Tibial nerve (tissue), 4 donors: ENCODE measurements at regions not wholly inside any gene's neighbourhood (a gene's known extent, or its start where the extent isn't known, plus 50 kb on each side); places are given as distances from the start of the nearest gene placed in this dataset.

Experiments used
- DNase-seq, 2 donors: peaks; one replicate each; pipeline ENCODE4 v3.0.0-alpha.2; 2019; ENCODE audit warnings: low spot score in 2 of 2
- H3K27ac ChIP-seq, 4 donors: fragments of 200-600 bp; sonication (generic) in 3 of 4; one replicate each; pipeline ENCODE4 v1.5.1; 2017 to 2019; ENCODE audit warnings: mild to moderate bottlenecking in 1 of 4
- H3K27me3 ChIP-seq, 2 donors: fragments of 200-600 bp; sonication (generic) in 1 of 2; one replicate each; pipeline versions ENCODE4 v1.5.1 to v1.6.0; 2017 to 2019
- H3K36me3 ChIP-seq, 3 donors: fragments of 200-600 bp; sonication (generic); one replicate each; pipeline ENCODE4 v1.5.1; 2018 to 2019
- H3K4me1 ChIP-seq, 4 donors: fragments of 200-600 bp; sonication (generic) in 3 of 4; one replicate each; pipeline ENCODE4 v1.5.1; 2017 to 2019
- H3K4me3 ChIP-seq, 4 donors: fragments of 200-600 bp; sonication (generic) in 3 of 4; one replicate each; pipeline ENCODE4 v1.5.1; 2017 to 2019; ENCODE audit warnings: mild to moderate bottlenecking in 1 of 4, moderate library complexity in 1 of 4
- H3K9me3 ChIP-seq, 4 donors: fragments of 200-600 bp; sonication (generic) in 3 of 4; one replicate each; pipeline ENCODE4 v1.5.1; 2017 to 2019
- CTCF ChIP-seq, 5 experiments: fragments of 200-600 bp in 3 of 5; fragments of 450-650 bp in 2 of 5; sonication (generic) in 3 of 5; IDR thresholded peaks; one replicate each; pipeline ENCODE4 v1.5.1; 2016 to 2019; ENCODE audit warnings: antibody characterized with exemption in 5 of 5, mild to moderate bottlenecking in 3 of 5, moderate library complexity in 2 of 5
- EP300 ChIP-seq, 2 donors: sonication (generic); formaldehyde crosslinking; IDR thresholded peaks; one replicate each; pipeline ENCODE4 v1.6.1; 2017; ENCODE audit warnings: antibody characterized with exemption in 2 of 2, mild to moderate bottlenecking in 1 of 2
- POLR2A ChIP-seq, 2 donors: fragments of 450-650 bp; IDR thresholded peaks; one replicate each; pipeline ENCODE4 v1.6.1; 2017; ENCODE audit warnings: antibody characterized with exemption in 2 of 2, mild to moderate bottlenecking in 2 of 2, moderate library complexity in 2 of 2
- WGBS, 2 donors: methylation state at CpG; one replicate each; pipeline ENCODE4 v1.1.5; 2018; 5-methylcytosine and 5-hydroxymethylcytosine counted together

DNA sequence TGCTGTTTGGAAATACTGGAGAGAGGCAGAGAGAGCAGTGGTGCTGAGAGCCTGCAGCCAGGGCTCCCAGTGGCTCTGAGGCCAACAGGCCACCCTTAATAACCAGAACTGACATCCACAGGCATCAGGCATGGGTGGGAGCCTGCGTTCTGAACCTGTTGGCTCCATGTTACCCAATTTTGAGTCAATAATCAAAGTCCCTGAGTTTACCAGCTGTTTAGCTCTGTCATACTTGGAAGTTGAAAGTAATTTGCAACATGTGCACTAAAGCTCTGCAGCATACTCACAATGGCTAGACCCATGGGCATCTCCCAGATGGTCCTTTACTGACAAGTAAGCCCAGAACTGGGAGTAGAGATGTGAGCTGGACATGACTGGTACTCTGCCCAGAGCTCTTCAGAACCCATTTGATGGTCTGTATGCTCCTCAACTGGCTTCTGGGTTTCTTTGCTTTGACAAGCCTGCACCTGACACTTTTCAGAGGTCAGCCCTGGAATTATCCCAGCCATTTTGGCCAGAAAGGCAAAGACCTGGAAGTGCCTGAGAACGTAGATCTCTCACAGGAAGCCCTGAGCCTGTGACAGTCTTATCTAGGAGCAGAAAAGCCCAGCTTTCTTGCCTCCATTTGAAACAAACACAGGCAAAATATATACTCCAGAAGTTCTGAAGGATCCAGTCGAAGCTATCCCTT is 122.4 kb upstream of the CITED2 start:
- Histone ChIP-seq H3K27me3 (no peaks in the 10 kb centered on the region), H3K4me3 (no peak overlapping the region), H3K9me3 (no peaks in the 10 kb centered on the region), H3K36me3 (no peaks in the 10 kb centered on the region), H3K4me1 (no peaks in the 10 kb centered on the region), H3K27ac (no peak overlapping the region)
- TF ChIP-seq POLR2A (IDR thresholded peaks at IDR 0.05) (no peak), EP300 (IDR thresholded peaks at IDR 0.05) (no peak), CTCF (IDR thresholded peaks at IDR 0.05) (no peak)
- 82 to 88% methylated on average over 3 of the region's 3 CpGs for WGBS, 2 donors
- DNase-seq = no peak

DNA sequence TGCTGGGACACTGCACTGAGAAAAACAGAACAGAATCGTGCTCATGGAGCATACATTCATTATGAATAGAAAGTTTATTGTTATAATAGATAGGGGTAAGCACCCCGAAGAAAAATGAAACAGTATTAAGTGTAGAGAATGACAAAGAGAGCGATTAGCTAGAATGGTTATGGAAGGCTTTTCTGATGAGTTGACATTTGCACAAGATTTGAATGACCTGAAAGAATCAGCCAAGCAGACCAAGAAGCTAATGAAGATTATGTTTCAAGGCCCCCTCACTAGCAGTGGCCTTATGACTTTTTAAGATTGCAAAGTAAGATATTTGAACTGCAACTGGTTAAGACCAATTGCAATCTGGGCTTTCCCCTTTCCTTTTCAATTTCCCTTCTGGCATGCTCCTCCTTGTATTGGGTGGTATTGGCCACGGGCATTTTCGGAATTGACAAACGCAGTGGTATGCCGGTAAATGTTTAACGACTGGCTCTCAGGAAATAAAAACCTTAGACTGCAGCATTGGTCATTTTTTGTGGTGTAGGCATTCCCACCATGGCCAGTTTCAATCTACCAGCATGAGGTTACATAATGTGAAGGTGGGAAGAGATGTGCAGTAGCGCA is 120.0 kb upstream of the CITED2 start:
- no peak overlapping the region for H3K4me3 ChIP-seq
- no peaks in the 10 kb centered on the region for H3K27me3 ChIP-seq
- TF ChIP-seq POLR2A (IDR thresholded peaks at IDR 0.05) (no peak), CTCF (IDR thresholded peaks at IDR 0.05) (no peak), EP300 (IDR thresholded peaks at IDR 0.05) (no peak)
- H3K9me3 ChIP-seq = no peaks in the 10 kb centered on the region
- H3K27ac ChIP-seq = no peak overlapping the region
- DNase-seq = no peak
- 88 to 89% methylated on average over 9 of the region's 9 CpGs for WGBS, 2 donors
- no peaks in the 10 kb centered on the region for H3K36me3 ChIP-seq
- no peaks in the 10 kb centered on the region for H3K4me1 ChIP-seq

DNA sequence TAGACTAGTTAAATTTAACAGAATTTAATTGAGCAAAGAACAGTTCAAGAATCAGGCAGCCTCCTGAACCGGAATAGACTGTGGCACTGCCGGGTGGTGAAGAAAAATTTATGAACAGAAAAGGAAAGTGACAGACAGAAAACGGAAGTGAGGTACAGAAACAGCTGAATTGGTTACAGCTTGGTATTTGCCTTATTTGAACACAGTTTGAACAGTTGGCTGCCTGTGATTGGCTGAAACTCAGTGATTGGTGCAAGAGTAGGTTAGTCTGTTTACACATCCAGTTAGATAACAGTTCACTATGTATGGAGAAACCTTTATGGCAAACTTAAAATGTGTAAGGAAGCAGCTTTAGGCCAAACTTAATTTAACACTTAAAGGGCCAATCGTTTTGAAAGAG is 116.0 kb upstream of the CITED2 start:
- DNase-seq = no peak
- Histone ChIP-seq H3K36me3 (no peaks in the 10 kb centered on the region), H3K4me3 (no peak overlapping the region), H3K27me3 (no peaks in the 10 kb centered on the region), H3K4me1 (no peaks in the 10 kb centered on the region), H3K27ac (no peak overlapping the region), H3K9me3 (no peaks in the 10 kb centered on the region)
- TF ChIP-seq EP300 (IDR thresholded peaks at IDR 0.05) (no peak), CTCF (IDR thresholded peaks at IDR 0.05) (no peak), POLR2A (IDR thresholded peaks at IDR 0.05) (no peak)
- 65 to 74% methylated on average over 4 of the region's 4 CpGs for WGBS, 2 donors

DNA sequence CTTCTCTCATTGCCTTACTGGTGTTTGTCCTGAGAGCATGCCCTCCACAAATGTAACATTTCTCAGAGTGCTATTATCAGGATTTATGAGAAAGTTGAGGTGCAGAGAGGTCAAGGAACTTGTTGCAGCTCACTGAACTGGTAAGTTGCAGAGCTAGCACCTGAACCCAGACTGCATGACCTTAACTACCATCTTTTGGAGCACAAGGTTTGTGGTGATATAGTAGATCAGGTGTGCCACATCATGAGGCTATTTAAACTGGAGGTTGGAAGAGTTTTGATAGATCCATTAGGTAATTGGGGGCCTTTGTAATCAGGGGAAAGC is 112.0 kb upstream of the CITED2 start:
- H3K9me3 ChIP-seq = no peaks in the 10 kb centered on the region
- no peaks in the 10 kb centered on the region for H3K4me1 ChIP-seq
- DNase-seq = no peak
- no peaks in the 10 kb centered on the region for H3K36me3 ChIP-seq
- H3K4me3 ChIP-seq = no peak overlapping the region
- no peak overlapping the region for H3K27ac ChIP-seq
- H3K27me3 ChIP-seq = no peaks in the 10 kb centered on the region
- TF ChIP-seq POLR2A (IDR thresholded peaks at IDR 0.05) (no peak), CTCF (IDR thresholded peaks at IDR 0.05) (no peak), EP300 (IDR thresholded peaks at IDR 0.05) (no peak)

- 78 to 82% methylated on average over 5 of the region's 5 CpGs for WGBS, 2 donors
- no peaks in the 10 kb centered on the region for H3K27me3 ChIP-seq
- H3K4me3 ChIP-seq = no peak overlapping the region
- no peaks in the 10 kb centered on the region for H3K9me3 ChIP-seq
- H3K27ac ChIP-seq = no peak overlapping the region
- DNase-seq = no peak
- TF ChIP-seq EP300 (IDR thresholded peaks at IDR 0.05) (no peak), POLR2A (IDR thresholded peaks at IDR 0.05) (no peak), CTCF (IDR thresholded peaks at IDR 0.05) (no peak)
- no peaks in the 10 kb centered on the region for H3K36me3 ChIP-seq
- no peaks in the 10 kb centered on the region for H3K4me1 ChIP-seq
Observed at GRCh38 chr6:139485742-139486475, 111.5 kb upstream of the CITED2 start.
